Endothelial cell of umbilical vein (primary cell): ENCODE measurements at regions not wholly inside any gene's neighbourhood (a gene's known extent, or its start where the extent isn't known, plus 50 kb on each side); places are given as distances from the start of the nearest gene placed in this dataset.

Experiments
- BruUV-seq: library from RNA; stranded (reverse); fragments of 400-500 nt; replicated peaks from 2 replicates; lab custom pipeline; 2021; lab: Mats Ljungman, UMichigan
- CTCF ChIA-PET: fragments of 300-600, 350-600 bp; sonication (Branson Sonifier 250); formaldehyde crosslinking; loops from one replicate; lab custom pipeline; 2021; ENCODE audit warnings: antibody characterized with exemption, inconsistent platforms; lab: Charles Lee
- POLR2A ChIA-PET: fragments of 300-600, 350-600 bp; sonication (Branson Sonifier 250); formaldehyde crosslinking; loops from one replicate; lab custom pipeline; 2021; ENCODE audit warnings: antibody characterized with exemption, inconsistent platforms; lab: Charles Lee
- DNase-seq: peaks from one replicate; pipeline ENCODE4 v3.0.0-alpha.2; 2011; ENCODE audit warnings: low read depth, low spot score
- FAIRE-seq: peaks from 2 replicates; lab custom pipeline; 2011; peaks lifted over from hg19 to GRCh38; lab: Jason Lieb, UNC
- H2AFZ ChIP-seq: 2 replicates; pipeline ENCODE4 v1.6.0; 2012; ENCODE audit warnings: low read depth, low read length, control low read depth, inconsistent platforms
- H3K27ac ChIP-seq: 2 replicates; pipeline ENCODE4 v1.5.1; 2011; ENCODE audit warnings: low read depth, mild to moderate bottlenecking, control low read depth, low read length, moderate library complexity; ENCODE audit not compliant: insufficient read depth
- H3K27me3 ChIP-seq, 2 experiments: 2 replicates each; pipeline versions ENCODE4 v1.6.0 to v1.6.1; 2011; ENCODE audit warnings: low read length in 2 of 2, mixed read lengths in 1 of 2; ENCODE audit not compliant: control insufficient read depth in 2 of 2, insufficient read depth in 2 of 2
- H3K36me3 ChIP-seq, 2 experiments: 2 replicates in 1 of 2; 3 replicates in 1 of 2; pipeline ENCODE4 v1.5.1; 2011; ENCODE audit warnings: low read length in 2 of 2, mild to moderate bottlenecking in 1 of 2, moderate library complexity in 1 of 2; ENCODE audit not compliant: control insufficient read depth in 2 of 2, insufficient read depth in 2 of 2; ENCODE audit errors: extremely low read depth in 1 of 2
- H3K4me1 ChIP-seq: 3 replicates; pipeline ENCODE4 v1.5.1; 2011; ENCODE audit warnings: mild to moderate bottlenecking, low read length; ENCODE audit not compliant: control insufficient read depth, insufficient read depth; ENCODE audit errors: extremely low read depth
- H3K4me2 ChIP-seq: 2 replicates; pipeline ENCODE4 v1.6.1; 2011; ENCODE audit warnings: low read length, control low read depth, mixed read lengths; ENCODE audit not compliant: insufficient read depth
- H3K4me3 ChIP-seq, 3 experiments: fragments of 200-600 bp in 1 of 3; sonication (generic), shearing (Covaris generic) in 1 of 3; replicated peaks in 1 of 3; 2 replicates each; pipeline ENCODE4 v1.5.1; 2011 to 2016; ENCODE audit warnings: control low read depth in 3 of 3, low read length in 3 of 3, mild to moderate bottlenecking in 2 of 3, inconsistent platforms in 1 of 3, low read depth in 1 of 3, moderate library complexity in 1 of 3; ENCODE audit not compliant: insufficient read depth in 1 of 3
- H3K79me2 ChIP-seq: 2 replicates; pipeline ENCODE4 v1.6.0; 2012; ENCODE audit warnings: low read length, inconsistent platforms; ENCODE audit not compliant: control insufficient read depth, insufficient read depth
- H3K9ac ChIP-seq: replicated peaks from 2 replicates; pipeline ENCODE3; 2011; ENCODE audit warnings: low read length, control low read depth; ENCODE audit not compliant: insufficient read depth; ENCODE audit errors: extremely low read depth
- H3K9me1 ChIP-seq: replicated peaks from 3 replicates; pipeline ENCODE4 v1.6.0; 2011; ENCODE audit warnings: mild to moderate bottlenecking, low read length; ENCODE audit not compliant: control insufficient read depth, insufficient read depth; ENCODE audit errors: extremely low read depth
- H3K9me3 ChIP-seq: replicated peaks from 2 replicates; pipeline ENCODE4 v1.5.1; 2012; ENCODE audit warnings: low read length, inconsistent platforms; ENCODE audit not compliant: control insufficient read depth, insufficient read depth
- H4K20me1 ChIP-seq: replicated peaks from 2 replicates; pipeline ENCODE3; 2011; ENCODE audit warnings: mild to moderate bottlenecking, low read length; ENCODE audit not compliant: control insufficient read depth, insufficient read depth; ENCODE audit errors: extremely low read depth
- CTCF ChIP-seq, 2 donors: IDR thresholded peaks; 1 replicate in 1 of 2; 2 replicates in 1 of 2; pipeline ENCODE4 v1.5.1; 2011; ENCODE audit warnings: low read length in 2 of 2, mild to moderate bottlenecking in 2 of 2, moderate library complexity in 2 of 2, control low read depth in 1 of 2, inconsistent platforms in 1 of 2, low read depth in 1 of 2; ENCODE audit not compliant: insufficient read depth in 1 of 2; ENCODE audit errors: extremely low read depth in 1 of 2
- EZH2 ChIP-seq: IDR thresholded peaks from 2 replicates; pipeline ENCODE4 v1.6.1; 2012; ENCODE audit warnings: borderline replicate concordance, low read depth, mild to moderate bottlenecking, moderate library complexity, low read length, inconsistent platforms; ENCODE audit not compliant: severe bottlenecking
- FOS ChIP-seq: IDR thresholded peaks from 2 replicates; pipeline ENCODE4 v1.6.1; 2011; ENCODE audit warnings: mild to moderate bottlenecking, low read length, moderate library complexity, borderline replicate concordance; ENCODE audit not compliant: insufficient read depth
- GATA2 ChIP-seq: IDR thresholded peaks from 2 replicates; pipeline ENCODE4 v1.7.0; 2011; ENCODE audit warnings: low read depth, mild to moderate bottlenecking, moderate library complexity, mixed read lengths, low read length; ENCODE audit not compliant: insufficient read length, insufficient read depth
- JUN ChIP-seq: IDR thresholded peaks from 2 replicates; pipeline ENCODE4 v1.6.1; 2011; ENCODE audit warnings: borderline replicate concordance, low read depth; ENCODE audit not compliant: insufficient read length, insufficient read depth
- MAX ChIP-seq: IDR thresholded peaks from 2 replicates; pipeline ENCODE4 v1.6.1; 2011; ENCODE audit not compliant: insufficient read depth, insufficient read length
- MYC ChIP-seq: IDR thresholded peaks from one replicate; pipeline ENCODE4 v1.6.1; 2011; ENCODE audit warnings: mild to moderate bottlenecking, low read depth, low read length
- POLR2A ChIP-seq: IDR thresholded peaks from 2 replicates; pipeline ENCODE4 v1.6.1; 2012; ENCODE audit warnings: low read depth, mild to moderate bottlenecking, control low read depth, low read length
- POLR2AphosphoS5 ChIP-seq: IDR thresholded peaks from 2 replicates; pipeline ENCODE4 v1.6.1; 2012; ENCODE audit warnings: low read depth, mild to moderate bottlenecking, control low read depth, low read length, moderate library complexity; ENCODE audit not compliant: insufficient read depth
- dilution Hi-C: fragments of 300-500 bp; cut with MboI; formaldehyde crosslinking; loops from one replicate; pipeline ENCODE4 v1.15.0; 2019; ENCODE audit warnings: low sequenced_read_pairs; ENCODE audit not compliant: extremely low pct_ligation_motif_present
- intact Hi-C: fragments of 100-400 bp; cut with micrococcal nuclease; formaldehyde crosslinking; loops from one replicate; pipeline ENCODE4 v1.10.0; 2022

- DNase-seq: no peak
- H2AFZ ChIP-seq: no peak overlapping the region
- no peaks in the 10 kb centered on the region for H4K20me1 ChIP-seq
- no peaks in the 10 kb centered on the region for H3K9me3 ChIP-seq
- no peak overlapping the region for H3K27ac ChIP-seq
- dilution Hi-C loops: no loop called here
- peak; percentile 55 for FAIRE-seq
- H3K36me3 ChIP-seq: no peaks in the 10 kb centered on the region
- POLR2A ChIA-PET: no interaction called here
- H3K27me3 ChIP-seq: no peaks in the 10 kb centered on the region
- no peaks in the 10 kb centered on the region for H3K4me1 ChIP-seq
- no peak overlapping the region for H3K9ac ChIP-seq
- CTCF ChIA-PET: no interaction called here
- no peak overlapping the region for H3K4me3 ChIP-seq
- no TSS peak for BruUV-seq
- no peaks in the 10 kb centered on the region for H3K9me1 ChIP-seq
- H3K4me2 ChIP-seq: no peak overlapping the region
- intact Hi-C loops: no loop called here
- no peaks in the 10 kb centered on the region for H3K79me2 ChIP-seq
- TF ChIP-seq GATA2: no peak
- TF ChIP-seq POLR2A: no peak
- no peak for TF ChIP-seq MAX
- TF ChIP-seq POLR2AphosphoS5: no peak
- TF ChIP-seq MYC: no peak
- no peak for TF ChIP-seq CTCF (IDR thresholded peaks at IDR 0.05; ENCODE audit: extremely low read depth in 1 of 2, insufficient read depth in 1 of 2, low read depth in 1 of 2, low read length in 2 of 2)
- no peak for TF ChIP-seq JUN
- no peak for TF ChIP-seq FOS
- no peak for TF ChIP-seq EZH2
Observed at GRCh38 chr5:40359093-40359492, 320.6 kb upstream of the PTGER4 start.
